ENCODE measurements at regions not wholly inside any gene's neighbourhood (a gene's known extent, or its start where the extent isn't known, plus 50 kb on each side); places are given as distances from the start of the nearest gene placed in this dataset.

DNA sequence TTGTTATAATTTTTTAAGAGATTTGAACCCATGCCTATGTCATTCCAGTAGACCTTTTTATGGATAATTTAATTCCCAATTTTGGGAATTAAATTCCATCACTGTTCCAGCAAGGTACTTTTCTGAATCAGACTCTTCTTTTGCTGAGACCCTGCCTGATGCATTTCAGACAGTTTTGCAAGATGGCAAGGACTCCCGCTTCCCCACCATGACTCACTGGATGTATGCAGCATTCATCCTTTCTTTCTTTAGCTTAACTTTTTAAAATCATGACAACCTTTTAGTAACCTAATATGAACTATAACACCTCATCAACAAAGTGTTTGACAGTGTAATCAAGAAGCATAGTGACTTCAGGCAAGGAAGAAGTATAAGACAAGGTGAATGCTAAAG lies 178.1 kb upstream of the LEF1 start:
- ATAC-seq (ENCODE audit: low FRiP score in 2 of 2) (no peak), DNase-seq (no peak)
- Histone ChIP-seq H3K4me1 (peaks cover 0 to 4% (median 0%) of the 10 kb centered on the region in 4 donors), H3K27ac (no peak overlapping the region), H3K36me3 (no peaks in the 10 kb centered on the region), H3K4me3 (no peak overlapping the region), H3K27me3 (no peaks in the 10 kb centered on the region), H3K9me3 (no peaks in the 10 kb centered on the region)
- 96 to 100% methylated on average over 1 of the region's 1 CpG for WGBS, 2 donors
- TF ChIP-seq POLR2A (IDR thresholded peaks at IDR 0.05) (no peak), EP300 (IDR thresholded peaks at IDR 0.05) (no peak)

GRCh38 chr4:108345862-108346817 lies 177.4 kb upstream of the LEF1 start:
- Histone ChIP-seq H3K4me3 (no peak overlapping the region), H3K27me3 (no peaks in the 10 kb centered on the region), H3K4me1 (peaks cover 0 to 4% (median 0%) of the 10 kb centered on the region in 4 donors), H3K36me3 (no peaks in the 10 kb centered on the region), H3K9me3 (no peaks in the 10 kb centered on the region), H3K27ac (no peak overlapping the region)
- 60 to 67% methylated on average over 2 of the region's 2 CpGs for WGBS, 2 donors
- ATAC-seq (ENCODE audit: low FRiP score in 2 of 2) (no peak), DNase-seq (no peak)
- TF ChIP-seq POLR2A (IDR thresholded peaks at IDR 0.05) (no peak), EP300 (IDR thresholded peaks at IDR 0.05) (no peak), POLR2AphosphoS5 (IDR thresholded peaks at IDR 0.05) (no peak)
- TF ChIP-seq, protein P1, sequence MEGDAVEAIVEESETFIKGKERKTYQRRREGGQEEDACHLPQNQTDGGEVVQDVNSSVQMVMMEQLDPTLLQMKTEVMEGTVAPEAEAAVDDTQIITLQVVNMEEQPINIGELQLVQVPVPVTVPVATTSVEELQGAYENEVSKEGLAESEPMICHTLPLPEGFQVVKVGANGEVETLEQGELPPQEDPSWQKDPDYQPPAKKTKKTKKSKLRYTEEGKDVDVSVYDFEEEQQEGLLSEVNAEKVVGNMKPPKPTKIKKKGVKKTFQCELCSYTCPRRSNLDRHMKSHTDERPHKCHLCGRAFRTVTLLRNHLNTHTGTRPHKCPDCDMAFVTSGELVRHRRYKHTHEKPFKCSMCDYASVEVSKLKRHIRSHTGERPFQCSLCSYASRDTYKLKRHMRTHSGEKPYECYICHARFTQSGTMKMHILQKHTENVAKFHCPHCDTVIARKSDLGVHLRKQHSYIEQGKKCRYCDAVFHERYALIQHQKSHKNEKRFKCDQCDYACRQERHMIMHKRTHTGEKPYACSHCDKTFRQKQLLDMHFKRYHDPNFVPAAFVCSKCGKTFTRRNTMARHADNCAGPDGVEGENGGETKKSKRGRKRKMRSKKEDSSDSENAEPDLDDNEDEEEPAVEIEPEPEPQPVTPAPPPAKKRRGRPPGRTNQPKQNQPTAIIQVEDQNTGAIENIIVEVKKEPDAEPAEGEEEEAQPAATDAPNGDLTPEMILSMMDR (IDR thresholded peaks at IDR 0.05): no peak

DNA sequence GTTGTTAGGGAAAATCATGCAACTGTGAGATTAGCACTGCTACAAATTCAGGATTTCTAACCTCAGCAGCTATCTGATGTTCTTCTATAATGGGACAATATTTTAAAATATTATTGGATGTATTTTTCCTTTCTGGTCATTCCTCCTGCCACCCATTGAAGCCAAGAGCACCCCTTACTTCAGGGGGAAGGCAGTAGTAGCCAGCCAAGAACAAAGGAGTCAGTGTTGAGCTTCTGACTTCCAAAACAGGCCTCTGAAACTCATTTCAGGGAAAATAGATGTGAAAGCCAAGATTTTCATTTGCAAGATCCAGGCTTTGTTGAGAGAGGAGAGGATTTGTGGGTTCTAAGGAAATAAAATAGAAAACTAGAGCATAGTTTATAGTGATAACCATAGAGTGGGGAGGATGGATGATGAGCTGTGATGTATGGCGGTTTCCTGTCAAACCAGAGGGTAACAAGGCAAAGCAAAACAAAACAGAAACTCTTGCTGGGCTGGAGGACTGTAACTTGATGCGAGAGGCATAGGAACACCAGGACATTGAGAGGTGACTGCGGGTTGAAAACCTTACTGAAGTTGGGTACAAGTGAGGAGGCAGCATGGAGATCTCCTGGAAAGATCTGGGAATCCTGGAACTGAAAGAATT lies 173.7 kb upstream of the LEF1 start:
- 69 to 71% methylated on average over 3 of the region's 3 CpGs for WGBS, 2 donors
- ATAC-seq (ENCODE audit: low FRiP score in 2 of 2): no peak

DNA sequence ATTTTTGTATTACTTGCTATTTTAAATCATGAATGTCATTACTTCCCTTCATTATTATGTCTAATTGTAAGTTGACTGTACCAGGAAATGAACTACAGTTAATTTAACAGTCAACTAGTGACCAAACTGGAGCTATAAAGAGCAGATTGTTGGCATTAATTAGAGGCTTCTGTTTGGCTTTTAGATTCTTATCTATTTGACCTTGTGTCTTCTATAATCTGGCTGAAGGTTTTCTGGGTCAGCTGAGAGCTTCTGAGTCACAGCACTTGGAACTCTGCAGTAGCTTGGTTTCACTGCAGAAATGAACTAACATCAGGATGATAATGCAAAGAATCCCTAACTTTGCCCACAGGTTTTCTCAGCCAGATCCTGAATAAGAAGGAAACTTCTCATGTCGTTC lies 169.2 kb upstream of the LEF1 start:
- H3K9me3 ChIP-seq: no peaks in the 10 kb centered on the region
- H3K4me3 ChIP-seq: no peak overlapping the region
- H3K27me3 ChIP-seq: no peaks in the 10 kb centered on the region
- H3K36me3 ChIP-seq: no peaks in the 10 kb centered on the region
- H3K27ac ChIP-seq: no peak overlapping the region
- DNase-seq: no peak
- peaks cover 0 to 2% (median 0%) of the 10 kb centered on the region in 4 donors for H3K4me1 ChIP-seq
- TF ChIP-seq POLR2A (IDR thresholded peaks at IDR 0.05) (no peak), EP300 (IDR thresholded peaks at IDR 0.05) (no peak), POLR2AphosphoS5 (IDR thresholded peaks at IDR 0.05) (no peak)
- TF ChIP-seq, protein P1 (IDR thresholded peaks at IDR 0.05): no peak
- no peak for ATAC-seq (ENCODE audit: low FRiP score in 2 of 2)
- WGBS, 2 donors: 36 to 50% methylated on average over 1 of the region's 1 CpG

More for the DNA sequence above, 173.7 kb upstream of the LEF1 start:
- no peak for DNase-seq
- Histone ChIP-seq H3K4me1 (peaks cover 0 to 2% (median 0%) of the 10 kb centered on the region in 4 donors), H3K27ac (no peak overlapping the region), H3K9me3 (no peaks in the 10 kb centered on the region), H3K36me3 (no peaks in the 10 kb centered on the region), H3K27me3 (no peaks in the 10 kb centered on the region), H3K4me3 (no peak overlapping the region)
- TF ChIP-seq EP300 (IDR thresholded peaks at IDR 0.05) (no peak), POLR2AphosphoS5 (IDR thresholded peaks at IDR 0.05) (no peak), POLR2A (IDR thresholded peaks at IDR 0.05) (no peak)
- TF ChIP-seq, protein P1 (IDR thresholded peaks at IDR 0.05): no peak

DNA sequence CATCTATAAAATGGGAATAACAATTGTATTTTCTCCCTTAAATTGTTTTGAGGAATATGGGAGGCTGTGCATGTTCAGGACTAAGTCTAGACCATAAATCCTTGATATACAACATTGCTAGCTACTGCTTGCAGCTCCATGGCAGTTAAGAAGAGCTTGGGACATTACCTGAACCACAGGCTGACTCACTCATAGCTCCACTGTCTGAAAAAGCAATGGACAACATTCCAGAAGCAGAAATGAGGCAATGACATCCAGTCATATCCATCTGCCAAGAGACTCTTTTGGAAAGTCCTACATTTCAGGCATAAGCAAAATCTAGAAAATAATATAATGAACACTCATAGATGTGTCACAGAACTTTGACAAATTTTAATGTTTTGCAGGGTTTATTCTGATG lies 167.3 kb upstream of the LEF1 start:
- H3K27me3 ChIP-seq: no peaks in the 10 kb centered on the region
- TF ChIP-seq POLR2AphosphoS5 (IDR thresholded peaks at IDR 0.05) (no peak), POLR2A (IDR thresholded peaks at IDR 0.05) (no peak), EP300 (IDR thresholded peaks at IDR 0.05) (no peak)
- TF ChIP-seq, protein P1 (IDR thresholded peaks at IDR 0.05): no peak
- no peak overlapping the region for H3K4me3 ChIP-seq
- ATAC-seq (ENCODE audit: low FRiP score in 2 of 2) (no peak), DNase-seq (no peak)
- no peaks in the 10 kb centered on the region for H3K36me3 ChIP-seq
- no peaks in the 10 kb centered on the region for H3K9me3 ChIP-seq
- no peak overlapping the region for H3K27ac ChIP-seq
- peaks cover 0 to 2% (median 0%) of the 10 kb centered on the region in 4 donors for H3K4me1 ChIP-seq
